GM19351 (cell line): ENCODE measurements at regions not wholly inside any gene's neighbourhood (a gene's known extent, or its start where the extent isn't known, plus 50 kb on each side); places are given as distances from the start of the nearest gene placed in this dataset.
"Not testable (repeated sequence)": the region's sequence is repeated elsewhere in the genome, so short reads cannot be mapped to it uniquely, and the experiment has no call there.

Experiments
- ATAC-seq: cut with Tn5 transposase; IDR thresholded peaks from one replicate; pipeline ENCODE4 v1.9.1; 2021; ENCODE audit warnings: mild to moderate bottlenecking, moderate library complexity; ENCODE audit not compliant: unreplicated experiment

- no peak for ATAC-seq
Measured at GRCh38 chr2:31664949-31665724, 84.4 kb upstream of the SRD5A2 start.

DNA sequence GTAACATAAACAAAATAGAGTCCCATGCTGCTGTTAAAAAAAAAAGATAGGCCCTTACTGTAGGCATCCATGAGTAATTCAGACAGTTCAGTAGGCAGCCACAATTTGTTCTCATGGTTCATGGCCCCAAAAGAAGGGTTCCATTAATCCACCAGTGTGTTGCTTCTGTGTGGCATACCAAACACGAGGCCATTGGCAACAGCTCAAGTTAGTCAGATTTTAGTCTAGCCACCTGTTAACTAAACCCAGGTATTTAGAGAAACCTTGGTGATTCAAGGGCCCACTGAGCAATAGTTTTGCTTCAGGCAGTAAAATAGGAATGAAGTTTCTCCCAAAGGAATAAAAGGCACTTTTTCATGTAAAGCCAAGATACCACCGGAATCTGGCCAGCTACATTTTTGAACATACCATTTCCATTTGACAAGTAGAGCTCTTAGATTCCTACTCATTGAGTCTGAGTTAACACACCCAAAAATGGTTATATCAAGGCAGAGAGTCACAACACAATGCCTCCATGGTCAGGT is 80.1 kb upstream of the SRD5A2 start:
- ATAC-seq, result no peak

GRCh38 chr2:31660165-31660564 is 79.4 kb upstream of the SRD5A2 start:
- ATAC-seq, result no peak

GRCh38 chr2:31654241-31654640 is 73.5 kb upstream of the SRD5A2 start:
- no peak for ATAC-seq

DNA sequence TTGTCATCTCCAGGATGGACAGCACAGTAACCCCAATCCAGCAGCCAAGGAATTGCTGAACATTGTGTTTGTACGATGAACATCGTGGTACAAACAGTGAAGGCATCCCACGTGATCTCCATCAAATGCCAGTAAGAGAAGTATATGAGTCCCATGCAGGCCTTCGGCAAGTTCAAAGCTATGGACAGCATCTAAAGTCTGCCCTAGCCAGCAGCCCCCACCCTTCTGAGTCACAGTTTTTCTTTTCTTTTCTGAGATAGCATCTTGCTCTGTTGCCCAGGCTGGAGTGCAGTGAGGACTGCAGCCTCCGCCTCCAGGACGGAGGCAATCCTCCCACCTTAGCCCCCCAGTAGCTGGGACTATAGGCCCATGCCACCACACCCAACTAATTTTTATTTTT is 71.0 kb upstream of the SRD5A2 start:
- ATAC-seq, result no peak

DNA sequence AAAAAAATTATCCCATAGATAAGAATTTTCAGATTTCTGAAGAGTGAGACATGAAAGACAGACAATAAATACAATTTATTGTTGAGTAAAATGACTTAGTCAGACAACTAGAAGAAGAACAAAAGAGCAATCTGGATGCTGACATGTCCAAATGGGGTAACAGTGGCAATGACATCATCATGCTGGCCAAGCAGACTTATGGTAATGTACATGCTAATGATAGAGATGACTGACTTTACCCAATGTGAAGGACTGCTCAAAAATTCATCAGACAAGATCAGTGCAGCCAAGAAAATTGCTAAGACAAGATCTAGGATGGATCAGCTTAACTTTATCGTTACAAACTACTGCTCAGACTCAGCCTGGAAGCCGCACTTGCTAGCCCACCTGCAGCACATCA is 70.5 kb upstream of the SRD5A2 start:
- ATAC-seq, result no peak

DNA sequence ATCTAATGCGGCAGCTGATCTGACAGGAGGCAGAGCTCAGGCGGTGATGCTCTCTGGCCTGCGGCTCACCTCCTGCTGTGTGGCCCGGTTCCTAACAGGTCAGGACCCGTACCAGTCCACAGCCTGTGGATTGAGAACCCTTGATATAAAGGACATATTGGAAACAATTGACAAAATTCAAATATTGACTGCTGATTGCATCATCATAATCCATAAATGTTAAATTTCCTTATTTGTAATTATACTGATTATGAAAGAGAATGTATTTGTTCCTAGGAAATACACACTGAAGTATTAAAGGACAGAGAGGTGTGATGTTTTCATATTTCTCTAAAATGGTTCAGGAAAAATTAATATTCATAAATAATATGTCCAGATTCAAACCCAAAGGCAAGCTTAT is 63.8 kb upstream of the SRD5A2 start:
- ATAC-seq, result no peak

DNA sequence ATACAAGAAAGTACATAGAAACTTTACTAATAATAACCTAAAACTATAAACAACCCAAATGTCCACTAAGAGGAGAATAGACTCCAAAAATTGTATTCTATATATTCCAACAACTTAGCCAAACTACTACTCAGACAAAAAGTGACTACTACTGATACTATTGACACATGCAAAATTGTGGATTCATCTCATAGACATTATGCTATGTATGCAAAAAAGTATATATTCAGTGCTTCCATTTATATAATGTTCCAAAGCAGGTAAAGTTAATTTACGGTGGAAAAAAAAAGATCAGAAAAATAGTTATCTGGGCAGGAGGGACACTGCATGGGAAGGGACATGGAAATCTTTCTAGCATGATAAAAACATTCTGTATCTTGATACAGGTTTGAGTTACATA is 62.0 kb upstream of the SRD5A2 start:
- ATAC-seq, result no peak

GRCh38 chr2:31632201-31632600 is 51.5 kb upstream of the SRD5A2 start:
- ATAC-seq, result not testable (repeated sequence)
